ENCODE measurements at regions not wholly inside any gene's neighbourhood (a gene's known extent, or its start where the extent isn't known, plus 50 kb on each side); places are given as distances from the start of the nearest gene placed in this dataset.
"Not testable (repeated sequence)": the region's sequence is repeated elsewhere in the genome, so short reads cannot be mapped to it uniquely, and the experiment has no call there.

GRCh38 chr4:26208237-26208994, 112.4 kb upstream of the RBPJ start:
- no peak for TF ChIP-seq CTCF (IDR thresholded peaks at IDR 0.05; ENCODE audit: low read depth, low read length)
- Histone ChIP-seq H3K27me3 (ENCODE audit: insufficient read depth, low read depth, severe bottlenecking) (no peaks in the 10 kb centered on the region), H3K36me3 (no peaks in the 10 kb centered on the region), H3K27ac (no peak overlapping the region), H3K4me3 (ENCODE audit: low read depth, low read length) (no peak overlapping the region), H3K9me3 (ENCODE audit: severe bottlenecking) (peaks cover 2% of the 10 kb centered on the region)
- no peak for DNase-seq

- not testable (repeated sequence) for H3K4me3 ChIP-seq (ENCODE audit: low read depth, low read length); H3K36me3 ChIP-seq; H3K27me3 ChIP-seq (ENCODE audit: insufficient read depth, low read depth, severe bottlenecking)
Measured at GRCh38 chr4:26209378-26209777, 111.4 kb upstream of the RBPJ start.

GRCh38 chr4:26212528-26212927, 108.3 kb upstream of the RBPJ start:
- H3K9me3 ChIP-seq (ENCODE audit: severe bottlenecking), result no peaks in the 10 kb centered on the region
- no peak overlapping the region for H3K4me3 ChIP-seq (ENCODE audit: low read depth, low read length)
- no peak for DNase-seq
- no peaks in the 10 kb centered on the region for H3K36me3 ChIP-seq
- H3K27me3 ChIP-seq (ENCODE audit: insufficient read depth, low read depth, severe bottlenecking), result no peaks in the 10 kb centered on the region
- H3K27ac ChIP-seq, result no peak overlapping the region
- TF ChIP-seq CTCF (IDR thresholded peaks at IDR 0.05; ENCODE audit: low read depth, low read length), result no peak

More at GRCh38 chr4:26209378-26209777, 111.4 kb upstream of the RBPJ start:
- H3K27ac ChIP-seq; H3K9me3 ChIP-seq (ENCODE audit: severe bottlenecking); DNase-seq: not testable (repeated sequence)

- Histone ChIP-seq H3K4me3 (ENCODE audit: low read depth, low read length) (no peak overlapping the region), H3K36me3 (no peaks in the 10 kb centered on the region), H3K9me3 (ENCODE audit: severe bottlenecking) (no peaks in the 10 kb centered on the region), H3K27me3 (ENCODE audit: insufficient read depth, low read depth, severe bottlenecking) (no peaks in the 10 kb centered on the region), H3K27ac (no peak overlapping the region)
- DNase-seq, result no peak
- no peak for TF ChIP-seq CTCF (IDR thresholded peaks at IDR 0.05; ENCODE audit: low read depth, low read length)
Measured at GRCh38 chr4:26213317-26213716, 107.5 kb upstream of the RBPJ start.

- no peak for TF ChIP-seq CTCF (IDR thresholded peaks at IDR 0.05; ENCODE audit: low read depth, low read length)
- H3K27me3 ChIP-seq (ENCODE audit: insufficient read depth, low read depth, severe bottlenecking), result no peaks in the 10 kb centered on the region
- H3K9me3 ChIP-seq (ENCODE audit: severe bottlenecking), result no peaks in the 10 kb centered on the region
- no peak for DNase-seq
- H3K27ac ChIP-seq, result no peak overlapping the region
- H3K4me3 ChIP-seq (ENCODE audit: low read depth, low read length), result no peak overlapping the region
- no peaks in the 10 kb centered on the region for H3K36me3 ChIP-seq
Measured at GRCh38 chr4:26214994-26215393, 105.8 kb upstream of the RBPJ start.

GRCh38 chr4:26215725-26216124, 105.1 kb upstream of the RBPJ start:
- H3K9me3 ChIP-seq (ENCODE audit: severe bottlenecking), result no peaks in the 10 kb centered on the region
- H3K4me3 ChIP-seq (ENCODE audit: low read depth, low read length), result no peak overlapping the region
- no peak for TF ChIP-seq CTCF (IDR thresholded peaks at IDR 0.05; ENCODE audit: low read depth, low read length)
- H3K27me3 ChIP-seq (ENCODE audit: insufficient read depth, low read depth, severe bottlenecking), result no peaks in the 10 kb centered on the region
- H3K36me3 ChIP-seq, result no peaks in the 10 kb centered on the region
- no peak for DNase-seq
- H3K27ac ChIP-seq, result no peak overlapping the region
